ENCODE measurements at regions not wholly inside any gene's neighbourhood (a gene's known extent, or its start where the extent isn't known, plus 50 kb on each side); places are given as distances from the start of the nearest gene placed in this dataset.

DNA sequence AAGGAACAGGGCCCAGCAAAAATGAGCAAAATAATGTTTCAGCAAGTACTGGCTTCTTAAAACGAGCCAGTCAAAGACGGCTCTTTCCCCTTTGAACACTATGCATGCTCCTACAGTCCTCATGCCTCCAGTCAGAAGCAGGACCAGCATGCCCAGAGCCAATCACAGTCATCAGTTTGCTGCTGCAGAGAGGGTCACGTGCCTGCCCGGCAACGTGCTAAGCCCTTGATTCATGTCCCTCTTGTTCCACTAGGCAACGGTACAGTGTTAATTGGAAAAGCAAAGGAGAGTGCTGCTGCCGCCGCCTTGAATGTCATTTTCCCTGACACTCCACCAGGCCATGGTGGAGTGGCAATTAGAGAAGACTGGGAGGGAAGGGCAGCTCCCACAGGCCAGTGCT lies 500.1 kb downstream of the OCA2 start:
- TF ChIP-seq GATA2 (IDR thresholded peaks at IDR 0.05; ENCODE audit: low read depth, low read length) (no peak), GATA3 (IDR thresholded peaks at IDR 0.05; ENCODE audit: low read depth, low read length) (no peak)

Measured in SH-SY5Y (cell line).